Hepatocyte (in vitro differentiated cells): ENCODE measurements at regions not wholly inside any gene's neighbourhood (a gene's known extent, or its start where the extent isn't known, plus 50 kb on each side); places are given as distances from the start of the nearest gene placed in this dataset.

Source experiments
- DNase-seq: peaks from one replicate; pipeline ENCODE4 v3.0.0-alpha.2; 2016; ENCODE audit warnings: low spot score
- H2AFZ ChIP-seq: fragments of 200-600 bp; sonication (generic); 2 replicates; pipeline ENCODE4 v1.6.0; 2016; ENCODE audit warnings: antibody characterized with exemption, mild to moderate bottlenecking
- H3K27ac ChIP-seq: fragments of 200-600 bp; sonication (generic); 2 replicates; pipeline ENCODE4 v1.5.1; 2016; ENCODE audit warnings: mild to moderate bottlenecking
- H3K27me3 ChIP-seq: fragments of 200-600 bp; sonication (generic); 2 replicates; pipeline ENCODE4 v1.6.1; 2016
- H3K36me3 ChIP-seq: fragments of 200-600 bp; sonication (generic); replicated peaks from 2 replicates; pipeline ENCODE4 v1.5.1; 2016; ENCODE audit warnings: low read depth; ENCODE audit not compliant: insufficient read depth
- H3K4me1 ChIP-seq: fragments of 200-600 bp; sonication (generic); 2 replicates; pipeline ENCODE4 v1.5.1; 2016; ENCODE audit warnings: mild to moderate bottlenecking, moderate library complexity; ENCODE audit not compliant: insufficient read depth
- H3K4me2 ChIP-seq: fragments of 200-600 bp; sonication (generic); 2 replicates; pipeline ENCODE4 v1.6.0; 2016
- H3K4me3 ChIP-seq: fragments of 200-600 bp; sonication (generic); 2 replicates; pipeline ENCODE4 v1.5.1; 2016; ENCODE audit warnings: mild to moderate bottlenecking
- H3K79me2 ChIP-seq: fragments of 200-600 bp; sonication (generic); 2 replicates; pipeline ENCODE4 v1.6.0; 2017; ENCODE audit warnings: mild to moderate bottlenecking
- H3K9me2 ChIP-seq: fragments of 200-600 bp; sonication (generic); replicated peaks from 2 replicates; pipeline ENCODE4 v1.6.0; 2017; ENCODE audit warnings: mild to moderate bottlenecking; ENCODE audit not compliant: insufficient read depth
- H3K9me3 ChIP-seq: fragments of 200-600 bp; sonication (generic); 2 replicates; pipeline ENCODE4 v1.5.1; 2016; ENCODE audit warnings: low read depth, mild to moderate bottlenecking
- H4K20me1 ChIP-seq: fragments of 200-600 bp; sonication (generic); 2 replicates; pipeline ENCODE4 v1.6.0; 2016; ENCODE audit warnings: mild to moderate bottlenecking; ENCODE audit not compliant: insufficient read depth, poor library complexity, severe bottlenecking
- CTCF ChIP-seq: fragments of 200-600 bp; sonication (generic); IDR thresholded peaks from 2 replicates; pipeline ENCODE4 v1.5.1; 2016; ENCODE audit warnings: antibody characterized with exemption, mild to moderate bottlenecking; ENCODE audit not compliant: poor library complexity
- EZH2 ChIP-seq: fragments of 200-600 bp; sonication (generic); IDR thresholded peaks from 2 replicates; pipeline ENCODE4 v1.6.1; 2016; ENCODE audit warnings: antibody characterized with exemption, mild to moderate bottlenecking, borderline replicate concordance
- EZH2phosphoT487 ChIP-seq: fragments of 200-600 bp; sonication (generic); IDR thresholded peaks from one replicate; pipeline ENCODE4 v1.6.1; 2018; ENCODE audit warnings: antibody characterized with exemption, mild to moderate bottlenecking, low read depth, moderate library complexity; ENCODE audit not compliant: unreplicated experiment, severe bottlenecking
- WGBS: methylation state at CpG from one replicate; pipeline ENCODE4 v1.1.6; 2016; ENCODE audit warnings: low lambda C conversion rate; ENCODE audit errors: missing lambda C conversion rate; 5-methylcytosine and 5-hydroxymethylcytosine counted together

- no peaks in the 10 kb centered on the region for H3K79me2 ChIP-seq
- H3K4me1 ChIP-seq: no peaks in the 10 kb centered on the region
- H3K27me3 ChIP-seq: no peaks in the 10 kb centered on the region
- no peak for TF ChIP-seq EZH2
- TF ChIP-seq CTCF: no peak
- no peak for TF ChIP-seq EZH2phosphoT487
- no peaks in the 10 kb centered on the region for H3K9me2 ChIP-seq
- no peak overlapping the region for H3K4me2 ChIP-seq
- H2AFZ ChIP-seq: no peak overlapping the region
- H4K20me1 ChIP-seq: no peaks in the 10 kb centered on the region
- DNase-seq: no peak
- no peaks in the 10 kb centered on the region for H3K9me3 ChIP-seq
- H3K27ac ChIP-seq: no peak overlapping the region
- H3K4me3 ChIP-seq: no peak overlapping the region
- no peaks in the 10 kb centered on the region for H3K36me3 ChIP-seq
- WGBS: 44% methylated on average over 2 of the region's 2 CpGs
Observed at GRCh38 chr4:84291969-84292368, 207.1 kb downstream of the NKX6-1 start.

- Histone ChIP-seq H3K79me2 (no peaks in the 10 kb centered on the region), H3K36me3 (no peaks in the 10 kb centered on the region), H3K4me2 (no peak overlapping the region), H2AFZ (no peak overlapping the region), H3K4me1 (no peaks in the 10 kb centered on the region), H4K20me1 (no peaks in the 10 kb centered on the region), H3K27ac (no peak overlapping the region), H3K27me3 (no peaks in the 10 kb centered on the region), H3K9me2 (no peaks in the 10 kb centered on the region), H3K4me3 (no peak overlapping the region), H3K9me3 (no peaks in the 10 kb centered on the region)
- TF ChIP-seq EZH2 (no peak), EZH2phosphoT487 (no peak), CTCF (no peak)
- DNase-seq: no peak
- WGBS: 72% methylated on average over 5 of the region's 5 CpGs
Observed at GRCh38 chr4:84286048-84286447, 213.0 kb downstream of the NKX6-1 start.

- no peaks in the 10 kb centered on the region for H3K27me3 ChIP-seq
- no peaks in the 10 kb centered on the region for H3K79me2 ChIP-seq
- H3K9me3 ChIP-seq: no peaks in the 10 kb centered on the region
- 52% methylated on average over 1 of the region's 1 CpG for WGBS
- H3K9me2 ChIP-seq: no peaks in the 10 kb centered on the region
- no peaks in the 10 kb centered on the region for H3K36me3 ChIP-seq
- no peak overlapping the region for H3K27ac ChIP-seq
- H2AFZ ChIP-seq: no peak overlapping the region
- no peaks in the 10 kb centered on the region for H3K4me1 ChIP-seq
- H3K4me3 ChIP-seq: no peak overlapping the region
- H3K4me2 ChIP-seq: no peak overlapping the region
- TF ChIP-seq CTCF: no peak
- no peak for TF ChIP-seq EZH2
- no peak for TF ChIP-seq EZH2phosphoT487
- H4K20me1 ChIP-seq: no peaks in the 10 kb centered on the region
- DNase-seq: no peak
Observed at GRCh38 chr4:84279678-84280077, 219.4 kb downstream of the NKX6-1 start.

- no peaks in the 10 kb centered on the region for H3K9me2 ChIP-seq
- no peak overlapping the region for H3K4me2 ChIP-seq
- H3K9me3 ChIP-seq: no peaks in the 10 kb centered on the region
- H3K79me2 ChIP-seq: no peaks in the 10 kb centered on the region
- no peak overlapping the region for H3K27ac ChIP-seq
- no peaks in the 10 kb centered on the region for H3K4me1 ChIP-seq
- DNase-seq: no peak
- H3K36me3 ChIP-seq: no peaks in the 10 kb centered on the region
- H3K27me3 ChIP-seq: no peaks in the 10 kb centered on the region
- TF ChIP-seq EZH2 (no peak), EZH2phosphoT487 (no peak), CTCF (no peak)
- H2AFZ ChIP-seq: no peak overlapping the region
- no peaks in the 10 kb centered on the region for H4K20me1 ChIP-seq
- H3K4me3 ChIP-seq: no peak overlapping the region
- 45% methylated on average over 2 of the region's 2 CpGs for WGBS
Observed at GRCh38 chr4:84277923-84278322, 221.2 kb downstream of the NKX6-1 start.
